GM12875 (cell line): ENCODE measurements at regions not wholly inside any gene's neighbourhood (a gene's known extent, or its start where the extent isn't known, plus 50 kb on each side); places are given as distances from the start of the nearest gene placed in this dataset.

Experiments
- H3K4me3 ChIP-seq: one replicate; pipeline ENCODE4 v1.5.1; 2011; ENCODE audit warnings: low read depth, low read length, control low read depth
- CTCF ChIP-seq: IDR thresholded peaks from 2 replicates; pipeline ENCODE4 v1.5.1; 2011; ENCODE audit warnings: low read depth, mild to moderate bottlenecking, control low read depth, inconsistent platforms, low read length, moderate library complexity, borderline replicate concordance; ENCODE audit not compliant: insufficient read depth

DNA sequence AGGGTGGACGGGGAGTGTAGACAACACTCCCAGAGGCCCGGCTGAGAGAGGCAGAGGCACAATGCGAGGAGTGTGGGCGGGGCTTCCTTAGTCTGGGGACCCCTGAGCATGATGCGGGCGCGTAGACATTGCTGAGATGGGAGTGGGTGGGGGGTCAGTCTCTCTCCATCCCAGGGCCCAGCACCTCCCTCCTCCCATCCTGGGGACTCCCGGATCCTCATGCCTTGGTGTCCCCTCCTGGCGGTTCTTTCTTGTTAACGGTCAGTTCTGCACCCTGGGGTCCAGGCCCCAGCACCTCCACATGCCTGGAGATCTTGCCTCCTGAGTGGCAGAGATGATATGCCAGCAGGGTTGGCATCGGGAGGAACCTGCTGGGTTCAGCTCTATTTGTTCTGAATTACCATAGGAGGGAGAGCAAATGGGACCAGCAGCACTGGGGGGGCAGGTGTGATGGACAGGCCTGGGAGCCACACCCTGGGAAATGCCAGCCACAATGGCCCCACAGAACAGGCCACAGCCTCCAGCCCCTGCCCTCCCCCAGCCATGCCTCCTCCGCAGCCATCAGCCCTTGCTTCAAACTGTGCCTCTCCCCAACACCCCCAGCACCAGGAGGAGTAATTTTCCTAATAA, 55.7 kb downstream of the RTL6 start:
- TF ChIP-seq CTCF = no peak
- no peak overlapping the region for H3K4me3 ChIP-seq

GRCh38 chr22:44441401-44442185, 56.4 kb downstream of the RTL6 start:
- no peak overlapping the region for H3K4me3 ChIP-seq
- no peak for TF ChIP-seq CTCF

DNA sequence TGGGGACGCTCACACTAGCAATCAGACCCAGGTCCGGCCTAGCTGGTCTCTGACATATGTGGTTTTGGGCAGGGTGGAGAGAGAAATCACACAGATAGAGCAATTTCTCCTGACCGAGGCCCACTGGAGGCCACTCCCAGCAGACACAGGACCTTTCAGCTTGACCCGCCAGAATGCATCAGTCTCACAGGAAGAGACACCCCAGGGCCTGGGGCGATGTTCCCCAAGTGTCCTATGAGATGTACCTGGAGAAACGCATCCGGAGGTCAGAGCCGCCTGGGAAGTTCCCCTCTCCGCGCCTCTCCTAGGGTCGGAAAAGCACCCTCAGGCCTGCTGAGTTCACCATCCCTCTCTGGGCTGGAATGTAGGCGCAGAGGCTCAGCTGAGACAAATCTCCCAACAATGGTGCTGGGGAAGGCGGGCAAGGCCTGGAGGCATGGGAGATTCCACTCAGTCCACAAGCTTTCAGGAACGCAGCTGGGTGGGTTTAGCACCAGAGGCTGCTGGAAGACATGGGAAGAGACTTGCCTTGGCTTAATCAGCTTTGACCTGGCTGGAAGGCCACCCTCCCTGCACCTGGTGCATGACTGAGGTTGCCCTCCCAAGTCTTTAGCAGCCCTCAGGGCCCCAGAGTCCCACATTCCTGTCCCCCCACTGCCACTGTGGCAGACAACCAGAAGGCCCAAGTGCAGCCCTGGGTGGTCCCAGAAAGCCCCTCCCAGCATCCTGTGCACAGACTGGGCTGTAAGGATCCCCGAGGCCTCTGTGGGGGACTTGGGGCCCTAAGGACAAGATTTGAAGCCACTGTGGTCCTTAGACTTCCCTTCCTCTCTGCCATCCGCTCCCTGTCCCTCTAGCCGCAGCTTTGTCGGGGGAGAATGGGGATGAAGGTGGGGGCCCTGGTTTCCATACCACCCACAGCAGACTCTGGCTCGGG, 57.5 kb downstream of the RTL6 start:
- no peak overlapping the region for H3K4me3 ChIP-seq
- TF ChIP-seq CTCF = no peak

DNA sequence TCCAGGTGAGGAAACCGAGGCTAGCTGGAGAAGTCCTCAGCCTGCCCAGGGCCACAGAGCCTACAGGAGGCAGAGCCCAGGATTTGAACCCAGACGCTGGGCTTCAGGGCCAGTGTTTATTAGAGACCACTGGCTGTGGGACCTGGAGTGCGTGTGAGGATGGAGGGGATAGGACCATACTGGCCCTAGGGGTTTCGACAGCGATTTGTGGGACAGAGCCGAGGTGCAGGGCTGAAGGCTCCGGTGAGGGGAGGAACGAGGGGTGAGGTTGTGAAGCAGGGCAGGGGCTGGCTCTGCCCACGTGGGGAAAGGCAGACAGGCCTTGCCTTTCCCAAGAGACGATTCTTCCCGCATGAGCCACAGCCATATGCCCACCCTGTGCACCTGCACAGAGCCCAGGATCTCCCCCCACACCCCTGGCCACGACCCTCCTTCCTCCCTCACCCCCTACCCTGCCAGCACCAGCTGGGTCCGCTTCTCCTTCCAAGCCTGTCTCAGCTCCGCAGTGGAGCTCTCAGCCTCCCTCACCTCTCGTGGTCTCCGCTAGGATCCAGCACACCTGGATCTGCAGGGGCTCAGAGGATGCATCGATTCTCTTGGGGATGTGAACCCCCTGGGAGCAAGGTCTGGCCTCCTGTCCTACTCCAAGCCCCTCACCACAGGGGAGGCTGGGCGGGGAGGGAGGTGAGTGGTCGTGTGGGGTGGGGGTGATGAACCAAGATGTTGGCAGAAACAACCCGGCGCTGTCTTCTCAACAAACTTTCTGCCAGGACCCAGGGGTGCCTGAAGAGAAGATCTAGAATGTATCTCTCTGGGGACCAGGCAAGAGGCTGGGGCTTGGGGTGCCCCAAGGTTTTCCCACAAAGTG, 58.4 kb downstream of the RTL6 start:
- TF ChIP-seq CTCF = no peak

GRCh38 chr22:44438481-44439131, 59.4 kb downstream of the RTL6 start:
- TF ChIP-seq CTCF = no peak
- no peak overlapping the region for H3K4me3 ChIP-seq

More for the DNA sequence above, 58.4 kb downstream of the RTL6 start:
- H3K4me3 ChIP-seq = no peak overlapping the region

GRCh38 chr22:44438056-44438455, 60.0 kb downstream of the RTL6 start:
- no peak overlapping the region for H3K4me3 ChIP-seq
- no peak for TF ChIP-seq CTCF
